NB4 (cell line): ENCODE measurements at regions not wholly inside any gene's neighbourhood (a gene's known extent, or its start where the extent isn't known, plus 50 kb on each side); places are given as distances from the start of the nearest gene placed in this dataset.

Source experiments
- MYC ChIP-seq: IDR thresholded peaks from 2 replicates; pipeline ENCODE4 v1.6.1; 2011; ENCODE audit warnings: low read depth, low read length
- POLR2A ChIP-seq: IDR thresholded peaks from 2 replicates; pipeline ENCODE4 v1.6.1; 2011; ENCODE audit warnings: mild to moderate bottlenecking; ENCODE audit not compliant: insufficient read length; ENCODE audit errors: extremely low read depth
- TF ChIP-seq, protein P1 (sequence below): IDR thresholded peaks from one replicate; pipeline ENCODE4 v1.5.1; 2012; ENCODE audit warnings: low read depth, low read length
- TF ChIP-seq, protein P2 (sequence below): IDR thresholded peaks from 2 replicates; pipeline ENCODE4 v1.6.1; 2011; ENCODE audit warnings: low read depth, low read length

DNA sequence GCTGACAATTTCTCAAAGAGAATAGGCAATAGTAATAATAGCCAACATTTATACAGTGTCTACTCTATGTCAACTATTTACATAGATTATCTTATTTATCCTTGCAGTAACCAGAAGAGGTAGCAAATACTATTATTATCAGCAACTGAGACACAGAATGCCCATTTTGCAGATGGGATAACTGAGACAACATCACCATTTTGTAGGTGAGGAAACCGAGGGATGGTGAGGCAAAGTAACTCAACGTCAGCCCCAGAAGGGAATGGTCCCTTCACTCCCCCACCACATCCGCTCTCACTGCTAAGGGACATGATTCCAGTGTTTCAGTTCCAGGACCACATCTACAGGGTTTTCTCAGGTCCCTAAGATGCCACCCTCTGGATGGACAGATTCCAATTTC, 261.2 kb upstream of the NEBL start:
- TF ChIP-seq, protein P1, sequence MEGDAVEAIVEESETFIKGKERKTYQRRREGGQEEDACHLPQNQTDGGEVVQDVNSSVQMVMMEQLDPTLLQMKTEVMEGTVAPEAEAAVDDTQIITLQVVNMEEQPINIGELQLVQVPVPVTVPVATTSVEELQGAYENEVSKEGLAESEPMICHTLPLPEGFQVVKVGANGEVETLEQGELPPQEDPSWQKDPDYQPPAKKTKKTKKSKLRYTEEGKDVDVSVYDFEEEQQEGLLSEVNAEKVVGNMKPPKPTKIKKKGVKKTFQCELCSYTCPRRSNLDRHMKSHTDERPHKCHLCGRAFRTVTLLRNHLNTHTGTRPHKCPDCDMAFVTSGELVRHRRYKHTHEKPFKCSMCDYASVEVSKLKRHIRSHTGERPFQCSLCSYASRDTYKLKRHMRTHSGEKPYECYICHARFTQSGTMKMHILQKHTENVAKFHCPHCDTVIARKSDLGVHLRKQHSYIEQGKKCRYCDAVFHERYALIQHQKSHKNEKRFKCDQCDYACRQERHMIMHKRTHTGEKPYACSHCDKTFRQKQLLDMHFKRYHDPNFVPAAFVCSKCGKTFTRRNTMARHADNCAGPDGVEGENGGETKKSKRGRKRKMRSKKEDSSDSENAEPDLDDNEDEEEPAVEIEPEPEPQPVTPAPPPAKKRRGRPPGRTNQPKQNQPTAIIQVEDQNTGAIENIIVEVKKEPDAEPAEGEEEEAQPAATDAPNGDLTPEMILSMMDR: no peak
- TF ChIP-seq POLR2A (no peak), MYC (no peak)
- TF ChIP-seq, protein P2, sequence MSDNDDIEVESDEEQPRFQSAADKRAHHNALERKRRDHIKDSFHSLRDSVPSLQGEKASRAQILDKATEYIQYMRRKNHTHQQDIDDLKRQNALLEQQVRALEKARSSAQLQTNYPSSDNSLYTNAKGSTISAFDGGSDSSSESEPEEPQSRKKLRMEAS: no peak
